CD14-positive monocyte (primary cell): ENCODE measurements at regions not wholly inside any gene's neighbourhood (a gene's known extent, or its start where the extent isn't known, plus 50 kb on each side); places are given as distances from the start of the nearest gene placed in this dataset.

Experiments
- DNase-seq, 3 donors: peaks; one replicate each; pipeline ENCODE4 v3.0.0-alpha.2; 2011 to 2022
- H2AFZ ChIP-seq: 2 replicates; pipeline ENCODE4 v1.6.0; 2012; ENCODE audit warnings: mild to moderate bottlenecking, low read depth, low read length, inconsistent platforms; ENCODE audit not compliant: insufficient read depth, poor library complexity, severe bottlenecking
- H3K27ac ChIP-seq, 2 donors: 1 replicate in 1 of 2; 2 replicates in 1 of 2; pipeline ENCODE4 v1.5.1; 2012 to 2013; ENCODE audit warnings: low read length in 2 of 2, control low read depth in 1 of 2, inconsistent platforms in 1 of 2, low read depth in 1 of 2, mild to moderate bottlenecking in 1 of 2
- H3K27me3 ChIP-seq, 2 donors: one replicate each; pipeline versions ENCODE4 v1.6.0 to v1.6.1; 2011 to 2013; ENCODE audit warnings: low read length in 2 of 2; ENCODE audit not compliant: control insufficient read depth in 2 of 2, insufficient read depth in 2 of 2
- H3K36me3 ChIP-seq, 2 donors: replicated peaks in 1 of 2; 1 replicate in 1 of 2; 2 replicates in 1 of 2; pipeline versions ENCODE4 v1.5.1 to v1.6.1; 2012 to 2013; ENCODE audit warnings: low read length in 2 of 2, control low read depth in 1 of 2, inconsistent platforms in 1 of 2, mild to moderate bottlenecking in 1 of 2; ENCODE audit not compliant: insufficient read depth in 2 of 2, control insufficient read depth in 1 of 2
- H3K4me1 ChIP-seq, 2 donors: 1 replicate in 1 of 2; 2 replicates in 1 of 2; pipeline versions ENCODE4 v1.5.1 to v1.6.1; 2012 to 2013; ENCODE audit warnings: low read length in 2 of 2, control low read depth in 1 of 2, inconsistent platforms in 1 of 2, mild to moderate bottlenecking in 1 of 2, moderate library complexity in 1 of 2; ENCODE audit not compliant: insufficient read depth in 2 of 2, control insufficient read depth in 1 of 2
- H3K4me2 ChIP-seq: replicated peaks from 2 replicates; pipeline ENCODE3; 2012; ENCODE audit warnings: low read length, moderate library complexity, mild to moderate bottlenecking; ENCODE audit not compliant: poor library complexity, severe bottlenecking; ENCODE audit errors: extremely low read depth
- H3K4me3 ChIP-seq, 3 experiments: fragments of 200-600 bp in 1 of 3; sonication (generic) in 1 of 3; replicated peaks in 1 of 3; 1 replicate in 2 of 3; 2 replicates in 1 of 3; pipeline ENCODE4 v1.5.1; 2011 to 2013; ENCODE audit warnings: low read length in 3 of 3, mild to moderate bottlenecking in 3 of 3, control low read depth in 2 of 3, low read depth in 2 of 3, inconsistent platforms in 1 of 3, moderate library complexity in 1 of 3
- H3K79me2 ChIP-seq: 2 replicates; pipeline ENCODE4 v1.6.0; 2012; ENCODE audit warnings: mild to moderate bottlenecking, control low read depth, inconsistent platforms, low read length, moderate library complexity; ENCODE audit not compliant: insufficient read depth
- H3K9ac ChIP-seq: 2 replicates; pipeline ENCODE4 v1.6.0; 2017; ENCODE audit warnings: low read length, mild to moderate bottlenecking; ENCODE audit not compliant: insufficient read depth, poor library complexity, severe bottlenecking
- H3K9me3 ChIP-seq, 2 donors: replicated peaks in 1 of 2; 1 replicate in 1 of 2; 2 replicates in 1 of 2; pipeline versions ENCODE4 v1.5.1 to v1.6.1; 2012 to 2013; ENCODE audit warnings: low read length in 2 of 2, control low read depth in 1 of 2; ENCODE audit not compliant: control insufficient read depth in 1 of 2, insufficient read depth in 1 of 2
- H4K20me1 ChIP-seq: 2 replicates; pipeline ENCODE4 v1.6.0; 2012; ENCODE audit warnings: mild to moderate bottlenecking, low read length, control low read depth, moderate library complexity; ENCODE audit not compliant: insufficient read depth
- H3K27ac Mint-ChIP-seq, 7 donors: one replicate each; pipeline ENCODE4 v1.8.0; 2020; ENCODE audit warnings: mild to moderate bottlenecking in 7 of 7, mixed read lengths in 7 of 7, moderate library complexity in 6 of 7, inconsistent platforms in 2 of 7
- H3K27me3 Mint-ChIP-seq, 3 donors: one replicate each; pipeline ENCODE4 v1.8.0; 2021 to 2022; ENCODE audit warnings: low read depth in 3 of 3, mild to moderate bottlenecking in 3 of 3, mixed read lengths in 3 of 3, moderate library complexity in 3 of 3, inconsistent platforms in 1 of 3
- H3K36me3 Mint-ChIP-seq, 2 donors: one replicate each; pipeline ENCODE4 v1.8.0; 2020; ENCODE audit warnings: mixed read lengths in 2 of 2, inconsistent platforms in 1 of 2, mild to moderate bottlenecking in 1 of 2
- H3K4me1 Mint-ChIP-seq: one replicate; pipeline ENCODE4 v1.8.0; 2020; ENCODE audit warnings: mild to moderate bottlenecking, mixed read lengths
- H3K4me3 Mint-ChIP-seq, 2 donors: one replicate each; pipeline ENCODE4 v1.8.0; 2020; ENCODE audit warnings: mild to moderate bottlenecking in 2 of 2, mixed read lengths in 2 of 2, moderate library complexity in 1 of 2
- H3K9me3 Mint-ChIP-seq, 7 donors: one replicate each; pipeline ENCODE4 v1.8.0; 2020 to 2022; ENCODE audit warnings: mixed read lengths in 7 of 7, mild to moderate bottlenecking in 6 of 7, moderate library complexity in 6 of 7, inconsistent platforms in 2 of 7
- CTCF ChIP-seq: fragments of 200-600 bp; IDR thresholded peaks from one replicate; pipeline ENCODE4 v1.8.0; 2022; ENCODE audit warnings: antibody characterized with exemption, mild to moderate bottlenecking
- WGBS: methylation state at CpG from one replicate; pipeline ENCODE4 v1.1.5; 2013; ENCODE audit warnings: missing lambda C conversion rate; ENCODE audit not compliant: insufficient coverage; 5-methylcytosine and 5-hydroxymethylcytosine counted together
- intact Hi-C, 2 donors: fragments of 100-400 bp; cut with micrococcal nuclease; formaldehyde crosslinking; loops; one replicate each; pipeline versions ENCODE4 v1.15.0 to v1.15.1; 2023

DNA sequence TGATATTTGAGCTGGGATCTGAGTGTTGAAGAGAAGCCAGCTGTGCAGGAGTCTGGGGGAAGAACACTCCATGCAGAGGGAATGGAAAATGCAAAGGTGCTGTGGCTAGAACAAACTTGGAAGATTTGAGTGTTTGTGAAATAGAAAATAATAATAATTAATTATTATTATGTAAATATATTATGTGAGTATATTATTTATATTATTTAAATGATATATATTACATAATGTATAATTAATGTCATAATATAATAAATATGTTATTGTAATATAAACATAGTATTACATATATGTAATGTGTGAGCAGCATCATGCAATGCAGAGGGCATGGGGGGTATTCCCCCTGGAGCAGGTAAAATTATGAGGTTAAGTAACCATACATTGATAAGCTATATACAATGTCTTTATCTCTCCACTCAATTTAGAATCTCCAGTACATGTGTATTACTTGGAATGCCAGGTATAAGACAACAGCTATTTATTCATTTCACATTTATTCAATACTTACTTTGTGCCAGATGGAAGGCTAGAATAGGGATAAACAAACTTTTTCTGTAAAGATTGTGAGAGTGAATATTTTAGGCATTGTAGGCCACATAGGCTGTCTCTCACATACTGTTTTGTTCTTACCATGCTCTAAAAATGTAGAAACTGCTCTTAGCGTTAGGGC, 218.6 kb downstream of the MTHFS start:
- no peak overlapping the region for H3K4me3 Mint-ChIP-seq

GRCh38 chr15:79680720-79681119, 216.1 kb downstream of the MTHFS start:
- intact Hi-C loops = no loop called here
- Histone ChIP-seq H4K20me1 (no peaks in the 10 kb centered on the region), H3K27ac (no peak overlapping the region), H2AFZ (no peak overlapping the region), H3K4me1 (no peaks in the 10 kb centered on the region), H3K9me3 (no peaks in the 10 kb centered on the region), H3K79me2 (no peaks in the 10 kb centered on the region), H3K9ac (no peak overlapping the region), H3K27me3 (no peaks in the 10 kb centered on the region), H3K4me2 (no peak overlapping the region), H3K36me3 (no peaks in the 10 kb centered on the region), H3K4me3 (no peak overlapping the region)
- Mint-ChIP-seq H3K9me3 (no peaks in the 10 kb centered on the region), H3K36me3 (no peaks in the 10 kb centered on the region), H3K4me1 (no peaks in the 10 kb centered on the region), H3K27ac (no peak overlapping the region), H3K27me3 (peaks cover 5 to 12% (median 10%) of the 10 kb centered on the region in 3 donors), H3K4me3 (no peak overlapping the region)
- no peak for TF ChIP-seq CTCF
- DNase-seq = no peak
- WGBS = 91% methylated on average over 4 of the region's 5 CpGs

More for the DNA sequence above, 218.6 kb downstream of the MTHFS start:
- H3K4me1 Mint-ChIP-seq = no peaks in the 10 kb centered on the region
- WGBS = no CpG with 5 or more reads among the region's 1 CpG
- no peaks in the 10 kb centered on the region for H3K36me3 ChIP-seq
- H3K79me2 ChIP-seq = no peaks in the 10 kb centered on the region
- no peaks in the 10 kb centered on the region for H3K27me3 ChIP-seq
- H3K4me2 ChIP-seq = no peak overlapping the region
- intact Hi-C loops = no loop called here
- H3K36me3 Mint-ChIP-seq = no peaks in the 10 kb centered on the region
- no peaks in the 10 kb centered on the region for H3K9me3 ChIP-seq
- H3K27ac Mint-ChIP-seq = no peak overlapping the region
- no peak overlapping the region for H3K27ac ChIP-seq
- H3K4me1 ChIP-seq = no peaks in the 10 kb centered on the region
- no peak overlapping the region for H3K4me3 ChIP-seq
- no peaks in the 10 kb centered on the region for H4K20me1 ChIP-seq
- no peak overlapping the region for H2AFZ ChIP-seq
- no peak for TF ChIP-seq CTCF
- H3K27me3 Mint-ChIP-seq = peaks cover 8 to 15% (median 12%) of the 10 kb centered on the region in 3 donors
- H3K9ac ChIP-seq = no peak overlapping the region
- DNase-seq = no peak
- no peaks in the 10 kb centered on the region for H3K9me3 Mint-ChIP-seq
